SK-N-SH treated with all-trans-retinoic acid at 6 μM for 48 hours (cell line): ENCODE measurements at regions not wholly inside any gene's neighbourhood (a gene's known extent, or its start where the extent isn't known, plus 50 kb on each side); places are given as distances from the start of the nearest gene placed in this dataset.

Source experiments
- CSDC2 ChIP-seq: fragments of 250-450 bp; sonication (Bioruptor Pico); IDR thresholded peaks from 2 replicates; pipeline ENCODE4 v1.5.0; 2020; ENCODE audit warnings: mild to moderate bottlenecking, moderate library complexity
- ZFP3 ChIP-seq: fragments of 250-450 bp; sonication (Bioruptor Pico); IDR thresholded peaks from 2 replicates; pipeline ENCODE4 v1.5.0; 2020; ENCODE audit warnings: mild to moderate bottlenecking, moderate library complexity

DNA sequence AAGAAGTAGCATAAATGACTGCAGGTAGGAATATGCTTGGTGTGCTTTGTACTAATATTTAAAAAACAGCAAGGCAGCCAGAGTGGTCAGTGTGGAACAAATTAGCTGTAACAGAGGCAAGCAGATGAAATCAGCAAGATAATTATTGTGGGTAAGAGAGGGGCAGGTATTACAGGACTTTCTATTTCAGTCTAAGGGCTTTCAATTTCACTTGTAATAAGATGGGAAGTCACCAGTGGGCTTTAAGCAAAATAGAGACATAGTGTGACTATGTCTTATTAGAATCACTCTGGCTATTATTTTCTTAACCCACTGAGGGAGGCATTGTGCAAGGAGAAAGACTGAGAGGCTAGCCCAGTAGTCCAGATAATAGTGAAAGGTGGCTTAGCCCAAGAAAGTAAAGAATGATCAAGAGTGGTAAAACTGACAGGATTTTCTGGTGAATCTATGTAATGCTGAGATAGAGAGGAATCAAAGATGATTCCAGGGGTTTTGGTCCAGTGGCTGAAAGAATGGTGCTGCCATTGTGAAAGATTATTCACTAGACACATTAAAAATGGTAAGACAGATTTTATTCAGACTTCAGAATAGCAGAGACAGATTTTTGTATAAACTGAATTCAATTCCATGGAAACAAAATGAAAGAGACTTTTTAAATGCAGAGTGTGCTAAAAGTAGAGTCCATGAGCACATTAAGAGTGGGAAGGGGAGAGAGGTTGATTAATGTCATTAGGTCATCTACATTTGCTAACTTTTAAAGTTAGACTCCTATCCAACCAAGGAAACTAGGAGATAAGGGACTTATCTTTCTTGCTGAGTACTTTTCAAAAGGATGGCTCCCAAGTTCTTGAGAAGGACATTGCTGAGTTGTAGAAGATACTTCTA lies 1136.0 kb downstream of the HACE1 start:
- no peak for TF ChIP-seq ZFP3 (CRISPR knock-in tag)
- no peak for TF ChIP-seq CSDC2 (CRISPR knock-in tag)
